ENCODE measurements at regions not wholly inside any gene's neighbourhood (a gene's known extent, or its start where the extent isn't known, plus 50 kb on each side); places are given as distances from the start of the nearest gene placed in this dataset.

DNA sequence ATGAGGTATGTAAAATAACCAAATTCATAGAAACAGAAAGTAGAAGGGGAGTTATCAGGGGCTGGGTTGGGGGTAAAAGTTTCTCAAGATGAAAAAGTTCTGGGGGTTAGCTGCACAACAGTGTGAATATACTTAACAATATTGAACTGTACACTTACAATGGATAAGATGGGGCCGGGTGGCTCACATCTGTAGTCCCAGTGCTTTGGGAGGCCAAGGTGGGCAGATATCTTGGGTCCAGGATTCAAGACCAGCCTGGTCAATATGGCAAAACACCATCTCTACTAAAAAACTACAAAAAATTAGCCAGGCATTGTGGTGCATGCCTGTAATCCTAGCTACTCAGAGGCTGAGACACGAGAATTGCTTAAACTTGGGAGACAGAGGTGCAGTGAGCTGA, 274.3 kb downstream of the TJP1 start:
- Histone ChIP-seq H4K20me1 (ENCODE audit: control insufficient read depth, extremely low read depth, insufficient read depth, low read length) (no peaks in the 10 kb centered on the region), H3K4me1 (ENCODE audit: control insufficient read depth, extremely low read depth, insufficient read depth, low read length) (no peaks in the 10 kb centered on the region), H3K27ac (ENCODE audit: insufficient read depth, low read length) (no peak overlapping the region), H3K36me3 (ENCODE audit: control insufficient read depth, insufficient read depth, low read length) (no peaks in the 10 kb centered on the region), H3K4me3 (replicated peaks in 1 of 4; ENCODE audit: control extremely low read depth in 1 of 4, insufficient read depth in 1 of 4, low read depth in 3 of 4, low read length in 4 of 4) (no peak overlapping the region), H3K27me3 (ENCODE audit: control insufficient read depth, insufficient read depth, low read length) (no peaks in the 10 kb centered on the region), H3K4me2 (ENCODE audit: extremely low read depth, insufficient read depth, low read length) (no peak overlapping the region), H3K9ac (ENCODE audit: insufficient read depth, low read length) (no peak overlapping the region), H3K79me2 (ENCODE audit: control insufficient read depth, insufficient read depth, low read length) (no peaks in the 10 kb centered on the region), H2AFZ (ENCODE audit: low read length) (no peak overlapping the region), H3K9me3 (ENCODE audit: control insufficient read depth, insufficient read depth, low read depth, low read length) (no peaks in the 10 kb centered on the region)
- no peak for DNase-seq (ENCODE audit: low read depth in 2 of 2)
- TF ChIP-seq CTCF (conservative IDR thresholded peaks at IDR 0.05 in 1 of 2, IDR thresholded peaks at IDR 0.05 in 1 of 2; ENCODE audit: low read depth in 1 of 2, low read length in 2 of 2) (no peak), EZH2 (IDR thresholded peaks at IDR 0.05; ENCODE audit: low read length, missing control alignments) (no peak)

GRCh38 chr15:29544513-29545128, 275.0 kb upstream of the NSMCE3 start:
- H3K9me3 ChIP-seq (ENCODE audit: control insufficient read depth, insufficient read depth, low read depth, low read length) = no peaks in the 10 kb centered on the region
- H3K27me3 ChIP-seq (ENCODE audit: control insufficient read depth, insufficient read depth, low read length) = no peaks in the 10 kb centered on the region
- H3K4me1 ChIP-seq (ENCODE audit: control insufficient read depth, extremely low read depth, insufficient read depth, low read length) = no peaks in the 10 kb centered on the region
- no peak for TF ChIP-seq EZH2 (IDR thresholded peaks at IDR 0.05; ENCODE audit: low read length, missing control alignments)
- TF ChIP-seq CTCF (conservative IDR thresholded peaks at IDR 0.05 in 1 of 2, IDR thresholded peaks at IDR 0.05 in 1 of 2; ENCODE audit: low read depth in 1 of 2, low read length in 2 of 2) = no peak
- H3K4me2 ChIP-seq (ENCODE audit: extremely low read depth, insufficient read depth, low read length) = no peak overlapping the region
- no peaks in the 10 kb centered on the region for H3K79me2 ChIP-seq (ENCODE audit: control insufficient read depth, insufficient read depth, low read length)
- H3K36me3 ChIP-seq (ENCODE audit: control insufficient read depth, insufficient read depth, low read length) = no peaks in the 10 kb centered on the region
- no peak overlapping the region for H3K4me3 ChIP-seq (replicated peaks in 1 of 4; ENCODE audit: control extremely low read depth in 1 of 4, insufficient read depth in 1 of 4, low read depth in 3 of 4, low read length in 4 of 4)
- no peak overlapping the region for H2AFZ ChIP-seq (ENCODE audit: low read length)
- no peak overlapping the region for H3K9ac ChIP-seq (ENCODE audit: insufficient read depth, low read length)
- no peak overlapping the region for H3K27ac ChIP-seq (ENCODE audit: insufficient read depth, low read length)
- DNase-seq (ENCODE audit: low read depth in 2 of 2) = no peak
- H4K20me1 ChIP-seq (ENCODE audit: control insufficient read depth, extremely low read depth, insufficient read depth, low read length) = no peaks in the 10 kb centered on the region

DNA sequence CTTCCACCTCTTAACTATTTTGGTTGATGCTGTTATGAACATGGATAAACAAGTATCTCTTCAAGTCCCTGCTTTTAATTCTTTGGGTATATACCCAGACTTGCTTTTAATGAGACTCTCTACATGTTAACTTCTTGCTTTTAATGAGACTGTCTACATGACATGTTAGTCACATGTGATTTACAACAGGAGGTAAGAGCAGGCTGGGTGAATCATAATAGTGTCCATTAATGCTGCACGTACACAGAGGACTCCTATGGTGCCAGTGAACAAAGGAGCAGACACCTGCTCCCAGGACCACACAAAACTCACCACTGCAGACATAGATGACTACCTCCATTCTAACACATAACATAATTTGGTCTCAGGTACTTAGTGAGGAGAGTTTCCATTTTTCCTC, 273.4 kb upstream of the NSMCE3 start:
- H3K27ac ChIP-seq (ENCODE audit: insufficient read depth, low read length) = no peak overlapping the region
- no peaks in the 10 kb centered on the region for H3K4me1 ChIP-seq (ENCODE audit: control insufficient read depth, extremely low read depth, insufficient read depth, low read length)
- H3K9me3 ChIP-seq (ENCODE audit: control insufficient read depth, insufficient read depth, low read depth, low read length) = no peaks in the 10 kb centered on the region
- H3K9ac ChIP-seq (ENCODE audit: insufficient read depth, low read length) = no peak overlapping the region
- H4K20me1 ChIP-seq (ENCODE audit: control insufficient read depth, extremely low read depth, insufficient read depth, low read length) = no peaks in the 10 kb centered on the region
- H3K27me3 ChIP-seq (ENCODE audit: control insufficient read depth, insufficient read depth, low read length) = no peaks in the 10 kb centered on the region
- TF ChIP-seq CTCF (conservative IDR thresholded peaks at IDR 0.05 in 1 of 2, IDR thresholded peaks at IDR 0.05 in 1 of 2; ENCODE audit: low read depth in 1 of 2, low read length in 2 of 2) (no peak), EZH2 (IDR thresholded peaks at IDR 0.05; ENCODE audit: low read length, missing control alignments) (no peak)
- no peak overlapping the region for H3K4me3 ChIP-seq (replicated peaks in 1 of 4; ENCODE audit: control extremely low read depth in 1 of 4, insufficient read depth in 1 of 4, low read depth in 3 of 4, low read length in 4 of 4)
- DNase-seq (ENCODE audit: low read depth in 2 of 2) = no peak
- H3K36me3 ChIP-seq (ENCODE audit: control insufficient read depth, insufficient read depth, low read length) = no peaks in the 10 kb centered on the region
- H3K4me2 ChIP-seq (ENCODE audit: extremely low read depth, insufficient read depth, low read length) = no peak overlapping the region
- H3K79me2 ChIP-seq (ENCODE audit: control insufficient read depth, insufficient read depth, low read length) = no peaks in the 10 kb centered on the region
- no peak overlapping the region for H2AFZ ChIP-seq (ENCODE audit: low read length)

All from fibroblast of lung (primary cell).